Nephron (organoid): ENCODE measurements at regions not wholly inside any gene's neighbourhood (a gene's known extent, or its start where the extent isn't known, plus 50 kb on each side); places are given as distances from the start of the nearest gene placed in this dataset.

Experiments used
- H3K27ac Mint-ChIP-seq, 3 experiments: 2 replicates each; pipeline ENCODE4 v1.8.0; 2020; ENCODE audit warnings: mixed read lengths in 3 of 3, mild to moderate bottlenecking in 2 of 3, moderate library complexity in 1 of 3
- H3K27me3 Mint-ChIP-seq: 2 replicates; pipeline ENCODE4 v1.8.0; 2021; ENCODE audit warnings: low read depth, mild to moderate bottlenecking, moderate library complexity, mixed read lengths
- H3K36me3 Mint-ChIP-seq: 2 replicates; pipeline ENCODE4 v1.8.0; 2020; ENCODE audit warnings: low read depth, mixed read lengths
- H3K4me1 Mint-ChIP-seq: 2 replicates; pipeline ENCODE4 v1.8.0; 2020; ENCODE audit warnings: mixed read lengths
- H3K4me3 Mint-ChIP-seq, 3 experiments: 2 replicates each; pipeline ENCODE4 v1.8.0; 2020; ENCODE audit warnings: mild to moderate bottlenecking in 3 of 3, mixed read lengths in 3 of 3, moderate library complexity in 2 of 3
- H3K9me3 Mint-ChIP-seq: 2 replicates; pipeline ENCODE4 v1.8.0; 2020; ENCODE audit warnings: mixed read lengths
- TF ChIP-seq, protein P1 (sequence below), 3 experiments: fragments of 200-600 bp; sonication (generic); IDR thresholded peaks; one replicate each; pipeline ENCODE4 v1.5.0; 2021; ENCODE audit warnings: antibody characterized with exemption in 3 of 3; ENCODE audit not compliant: unreplicated experiment in 3 of 3

DNA sequence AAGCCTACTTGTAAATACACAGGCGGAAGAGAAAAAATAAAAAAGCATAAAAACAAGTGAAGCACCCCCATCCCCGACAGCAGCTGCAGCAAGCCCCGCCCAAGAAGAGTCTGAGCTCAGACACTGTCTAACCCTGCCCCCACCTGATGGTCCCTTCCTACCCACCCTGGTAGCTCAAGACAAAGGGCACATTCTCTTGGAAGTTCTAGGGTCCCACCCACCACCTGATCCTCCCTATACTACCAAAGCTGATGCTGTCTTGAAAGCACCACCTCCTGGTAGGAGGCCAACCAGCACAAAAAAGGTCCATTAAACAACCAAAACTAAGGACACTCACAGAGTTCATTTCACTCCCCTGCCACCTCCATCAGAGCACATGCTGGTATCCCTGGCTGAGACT is 308.2 kb downstream of the KLHL13 start:
- H3K36me3 Mint-ChIP-seq: no peaks in the 10 kb centered on the region
- TF ChIP-seq, protein P1, sequence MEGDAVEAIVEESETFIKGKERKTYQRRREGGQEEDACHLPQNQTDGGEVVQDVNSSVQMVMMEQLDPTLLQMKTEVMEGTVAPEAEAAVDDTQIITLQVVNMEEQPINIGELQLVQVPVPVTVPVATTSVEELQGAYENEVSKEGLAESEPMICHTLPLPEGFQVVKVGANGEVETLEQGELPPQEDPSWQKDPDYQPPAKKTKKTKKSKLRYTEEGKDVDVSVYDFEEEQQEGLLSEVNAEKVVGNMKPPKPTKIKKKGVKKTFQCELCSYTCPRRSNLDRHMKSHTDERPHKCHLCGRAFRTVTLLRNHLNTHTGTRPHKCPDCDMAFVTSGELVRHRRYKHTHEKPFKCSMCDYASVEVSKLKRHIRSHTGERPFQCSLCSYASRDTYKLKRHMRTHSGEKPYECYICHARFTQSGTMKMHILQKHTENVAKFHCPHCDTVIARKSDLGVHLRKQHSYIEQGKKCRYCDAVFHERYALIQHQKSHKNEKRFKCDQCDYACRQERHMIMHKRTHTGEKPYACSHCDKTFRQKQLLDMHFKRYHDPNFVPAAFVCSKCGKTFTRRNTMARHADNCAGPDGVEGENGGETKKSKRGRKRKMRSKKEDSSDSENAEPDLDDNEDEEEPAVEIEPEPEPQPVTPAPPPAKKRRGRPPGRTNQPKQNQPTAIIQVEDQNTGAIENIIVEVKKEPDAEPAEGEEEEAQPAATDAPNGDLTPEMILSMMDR (IDR thresholded peaks at IDR 0.05; ENCODE audit: unreplicated experiment in 3 of 3): no peak
- H3K27me3 Mint-ChIP-seq: no peaks in the 10 kb centered on the region
- H3K27ac Mint-ChIP-seq: no peak overlapping the region
- H3K9me3 Mint-ChIP-seq: peaks cover 37% of the 10 kb centered on the region
- no peak overlapping the region for H3K4me3 Mint-ChIP-seq
- H3K4me1 Mint-ChIP-seq: no peaks in the 10 kb centered on the region

DNA sequence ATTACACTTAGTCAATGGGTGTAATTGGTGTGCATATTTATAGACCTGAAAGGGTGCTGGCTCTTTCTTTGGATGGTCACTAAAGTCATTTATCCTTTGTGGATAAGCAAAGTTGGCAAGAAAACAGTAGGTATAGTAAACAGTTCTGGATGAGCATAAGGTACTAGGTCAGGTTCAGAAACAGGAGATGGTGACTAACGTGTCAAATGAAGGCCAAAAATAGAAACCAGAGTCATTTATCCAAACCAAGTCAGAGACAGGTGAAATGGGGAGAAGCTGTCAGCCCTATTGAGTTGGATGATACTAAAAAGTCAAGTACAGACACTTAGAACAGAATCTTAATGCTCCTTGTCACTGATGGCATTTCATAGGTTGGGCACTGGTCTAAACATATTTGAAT is 313.1 kb downstream of the KLHL13 start:
- Mint-ChIP-seq H3K9me3 (peaks cover 26% of the 10 kb centered on the region), H3K4me1 (no peaks in the 10 kb centered on the region), H3K27ac (no peak overlapping the region), H3K36me3 (no peaks in the 10 kb centered on the region), H3K4me3 (no peak overlapping the region), H3K27me3 (no peaks in the 10 kb centered on the region)
- TF ChIP-seq, protein P1 (IDR thresholded peaks at IDR 0.05; ENCODE audit: unreplicated experiment in 3 of 3): no peak

DNA sequence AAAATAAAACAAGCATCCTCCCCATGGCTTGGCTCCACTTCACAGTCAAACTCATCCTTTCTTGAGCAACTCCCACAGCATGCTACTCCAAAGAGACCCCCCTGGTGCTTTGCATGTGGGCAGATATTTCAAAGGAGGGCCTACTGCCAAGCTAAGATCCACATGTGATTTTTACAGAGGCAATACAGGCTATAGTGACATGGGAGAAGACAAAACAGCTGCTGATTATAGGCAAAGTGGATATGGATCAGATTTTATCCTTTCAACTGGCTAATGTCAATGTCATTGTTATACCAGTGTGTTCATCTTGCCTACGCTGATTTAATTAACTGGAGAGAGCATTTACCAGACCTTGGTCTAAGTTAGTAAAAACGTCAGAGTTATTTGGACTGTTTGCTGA is 328.3 kb downstream of the KLHL13 start:
- H3K4me3 Mint-ChIP-seq: no peak overlapping the region
- H3K27ac Mint-ChIP-seq: no peak overlapping the region

DNA sequence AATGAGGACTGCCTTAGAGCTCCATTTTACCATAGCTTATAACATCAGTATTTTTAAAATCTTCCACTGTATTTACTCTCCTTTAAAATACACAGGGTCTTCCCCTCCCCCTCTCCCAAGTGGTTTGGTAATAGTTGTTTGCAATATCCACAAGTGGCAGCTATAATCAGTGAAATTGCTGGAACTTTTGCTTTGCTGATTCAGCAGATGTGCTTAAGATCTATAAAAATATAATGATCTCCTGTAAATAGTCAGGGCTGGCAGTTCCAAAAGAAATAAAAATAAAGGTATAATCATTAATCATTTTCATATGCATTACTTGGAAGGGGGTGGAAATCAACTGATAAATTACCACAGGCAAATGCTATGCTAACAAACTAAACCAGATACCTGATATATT is 345.2 kb downstream of the KLHL13 start:
- TF ChIP-seq, protein P1 (IDR thresholded peaks at IDR 0.05; ENCODE audit: unreplicated experiment in 3 of 3): no peak
- Mint-ChIP-seq H3K4me1 (no peaks in the 10 kb centered on the region), H3K4me3 (no peak overlapping the region), H3K27ac (no peak overlapping the region), H3K27me3 (peaks cover 4% of the 10 kb centered on the region), H3K36me3 (no peaks in the 10 kb centered on the region), H3K9me3 (peaks cover 11% of the 10 kb centered on the region)

More for the DNA sequence above, 328.3 kb downstream of the KLHL13 start:
- Mint-ChIP-seq H3K27me3 (no peaks in the 10 kb centered on the region), H3K4me1 (no peaks in the 10 kb centered on the region), H3K9me3 (peaks cover 9% of the 10 kb centered on the region), H3K36me3 (no peaks in the 10 kb centered on the region)
- TF ChIP-seq, protein P1 (IDR thresholded peaks at IDR 0.05; ENCODE audit: unreplicated experiment in 3 of 3): no peak

DNA sequence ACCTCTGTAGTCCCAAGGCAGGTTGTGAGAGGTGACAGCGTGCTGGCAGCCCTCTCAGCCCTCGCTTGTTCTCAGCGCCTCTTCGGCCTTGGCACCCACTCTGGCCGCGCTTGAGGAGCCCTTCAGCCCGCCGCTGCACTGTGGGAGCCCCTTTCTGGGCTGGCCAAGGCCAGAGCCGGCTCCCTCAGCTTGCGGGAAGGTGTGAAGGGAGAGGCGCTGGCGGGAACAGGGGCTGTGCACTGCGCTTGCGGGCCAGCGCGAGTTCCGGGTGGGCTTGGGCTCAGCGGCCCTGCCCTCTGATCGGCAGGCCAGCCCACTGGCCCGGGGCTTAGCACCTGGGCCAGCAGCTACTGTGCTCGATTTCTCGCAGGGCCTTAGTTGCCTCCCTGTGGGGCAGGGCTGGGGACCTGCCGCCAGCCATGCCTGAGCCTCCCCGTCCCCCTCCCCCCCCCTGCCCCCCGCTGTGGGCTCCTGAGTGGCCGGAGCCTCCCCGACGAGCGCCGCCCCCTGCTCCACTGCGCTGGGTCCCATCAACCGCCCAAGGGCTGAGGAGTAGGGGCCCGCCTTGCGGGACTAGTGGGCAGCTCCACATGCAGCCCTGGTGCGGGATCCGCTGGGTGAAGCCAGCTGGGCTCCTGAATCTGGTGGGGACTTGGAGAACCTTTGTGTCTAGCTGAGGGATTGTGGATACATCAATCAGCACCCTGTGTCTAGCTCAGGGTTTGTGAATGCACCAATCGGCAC is 347.6 kb downstream of the KLHL13 start:
- Mint-ChIP-seq H3K9me3 (peaks cover 5% of the 10 kb centered on the region), H3K4me1 (no peaks in the 10 kb centered on the region), H3K27ac (no peak overlapping the region), H3K36me3 (no peaks in the 10 kb centered on the region), H3K4me3 (no peak overlapping the region), H3K27me3 (peaks cover 4% of the 10 kb centered on the region)
- TF ChIP-seq, protein P1 (IDR thresholded peaks at IDR 0.05; ENCODE audit: unreplicated experiment in 3 of 3): no peak

DNA sequence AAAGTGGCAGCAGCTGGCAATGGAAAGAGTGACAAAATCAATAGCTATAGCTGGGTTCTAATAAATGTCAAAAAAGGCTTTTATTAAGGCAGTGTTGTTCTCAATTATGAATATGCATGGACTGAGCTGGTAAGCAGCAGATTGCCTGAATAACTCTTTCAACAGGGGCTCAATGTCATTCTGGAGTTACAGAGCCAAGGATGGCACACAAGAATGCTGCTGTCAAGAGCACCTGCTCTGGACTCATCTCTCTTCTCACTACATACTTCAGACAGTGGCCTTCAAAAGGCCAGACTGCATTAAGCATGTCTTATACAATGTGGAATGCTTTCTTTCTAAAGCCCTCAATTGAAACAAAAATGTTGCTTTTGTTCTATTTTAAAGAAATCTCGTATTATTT is 351.4 kb downstream of the KLHL13 start:
- H3K9me3 Mint-ChIP-seq: peaks cover 11% of the 10 kb centered on the region
- H3K27me3 Mint-ChIP-seq: no peaks in the 10 kb centered on the region
- no peak overlapping the region for H3K4me3 Mint-ChIP-seq
- H3K36me3 Mint-ChIP-seq: no peaks in the 10 kb centered on the region
- TF ChIP-seq, protein P1 (IDR thresholded peaks at IDR 0.05; ENCODE audit: unreplicated experiment in 3 of 3): no peak
- no peak overlapping the region for H3K27ac Mint-ChIP-seq
- no peaks in the 10 kb centered on the region for H3K4me1 Mint-ChIP-seq
